A673 (cell line): ENCODE measurements at regions not wholly inside any gene's neighbourhood (a gene's known extent, or its start where the extent isn't known, plus 50 kb on each side); places are given as distances from the start of the nearest gene placed in this dataset.

Experiments
- BruUV-seq: library from RNA; stranded (reverse); fragments of 400-500 nt; replicated peaks from 2 replicates; lab custom pipeline; 2021; lab: Mats Ljungman, UMichigan
- CTCF ChIA-PET: fragments of 300-600 bp; sonication (Branson Sonifier 250); formaldehyde crosslinking; loops from one replicate; lab custom pipeline; 2022; ENCODE audit warnings: antibody characterized with exemption; lab: Charles Lee
- POLR2A ChIA-PET: fragments of 300-600 bp; sonication (Branson Sonifier 250); formaldehyde crosslinking; loops from one replicate; lab custom pipeline; 2022; ENCODE audit warnings: antibody characterized with exemption; ENCODE audit not compliant: low non-redundant PET; lab: Charles Lee
- DNase-seq: peaks from one replicate; pipeline ENCODE4 v3.0.0-alpha.2; 2015; ENCODE audit warnings: low spot score
- H3K27ac ChIP-seq: fragments of 200-600 bp; sonication (generic); 2 replicates; pipeline ENCODE4 v1.5.1; 2016; ENCODE audit warnings: mixed run types, low read depth, mild to moderate bottlenecking, mixed read lengths, antibody characterized with exemption, low read length; ENCODE audit not compliant: poor library complexity, severe bottlenecking
- H3K27me3 ChIP-seq: fragments of 200-600 bp; sonication (generic); replicated peaks from 2 replicates; pipeline ENCODE4 v1.6.1; 2017; ENCODE audit warnings: mixed run types, low read depth, mild to moderate bottlenecking, mixed read lengths, antibody characterized with exemption, low read length; ENCODE audit not compliant: insufficient read depth, poor library complexity
- H3K36me3 ChIP-seq: fragments of 200-600 bp; sonication (generic); 2 replicates; pipeline ENCODE4 v1.6.1; 2016; ENCODE audit warnings: mixed run types, mild to moderate bottlenecking, mixed read lengths, antibody characterized with exemption, low read length; ENCODE audit not compliant: insufficient read depth, poor library complexity, severe bottlenecking
- H3K4me1 ChIP-seq: fragments of 200-600 bp; sonication (generic); 2 replicates; pipeline ENCODE4 v1.6.1; 2017; ENCODE audit warnings: mixed run types, mild to moderate bottlenecking, mixed read lengths, antibody characterized with exemption, low read length; ENCODE audit not compliant: insufficient read depth, poor library complexity, severe bottlenecking
- H3K4me3 ChIP-seq: fragments of 200-600 bp; sonication (generic); 2 replicates; pipeline ENCODE4 v1.5.1; 2016; ENCODE audit warnings: low read depth, mixed run types, mild to moderate bottlenecking, mixed read lengths, low read length; ENCODE audit not compliant: poor library complexity, severe bottlenecking
- H3K9me3 ChIP-seq: fragments of 200-600 bp; sonication (generic); 2 replicates; pipeline ENCODE4 v1.6.1; 2016; ENCODE audit warnings: mixed run types, low read depth, mild to moderate bottlenecking, mixed read lengths, antibody characterized with exemption, low read length; ENCODE audit not compliant: poor library complexity, severe bottlenecking
- EZH2 ChIP-seq: fragments of 200-600 bp; sonication (generic); IDR thresholded peaks from 2 replicates; pipeline ENCODE4 v1.6.1; 2017; ENCODE audit warnings: borderline replicate concordance, low read depth, mild to moderate bottlenecking, mixed read lengths, antibody characterized with exemption, low read length; ENCODE audit not compliant: poor library complexity, severe bottlenecking
- intact Hi-C: fragments of 100-400 bp; cut with micrococcal nuclease; formaldehyde crosslinking; loops from one replicate; pipeline ENCODE4 v1.10.0; 2022; ENCODE audit not compliant: unreplicated experiment
- TF ChIP-seq, protein P1 (sequence below): fragments of 300-800, 200-600 bp; sonication (generic); conservative IDR thresholded peaks from 2 replicates; pipeline ENCODE4 v1.5.1; 2017; ENCODE audit warnings: low read depth, mild to moderate bottlenecking, antibody characterized with exemption, low read length, moderate library complexity, mixed read lengths

GRCh38 chr16:73329358-73330286 is 281.7 kb upstream of the ZFHX3 start:
- ChIA-PET CTCF (no interaction called here), POLR2A (no interaction called here)
- Histone ChIP-seq H3K36me3 (no peaks in the 10 kb centered on the region), H3K27me3 (peaks cover 44% of the 10 kb centered on the region), H3K9me3 (no peaks in the 10 kb centered on the region), H3K27ac (no peak overlapping the region), H3K4me3 (no peak overlapping the region), H3K4me1 (no peaks in the 10 kb centered on the region)
- DNase-seq: no peak
- BruUV-seq: no TSS peak
- TF ChIP-seq EZH2: no peak
- TF ChIP-seq, protein P1, sequence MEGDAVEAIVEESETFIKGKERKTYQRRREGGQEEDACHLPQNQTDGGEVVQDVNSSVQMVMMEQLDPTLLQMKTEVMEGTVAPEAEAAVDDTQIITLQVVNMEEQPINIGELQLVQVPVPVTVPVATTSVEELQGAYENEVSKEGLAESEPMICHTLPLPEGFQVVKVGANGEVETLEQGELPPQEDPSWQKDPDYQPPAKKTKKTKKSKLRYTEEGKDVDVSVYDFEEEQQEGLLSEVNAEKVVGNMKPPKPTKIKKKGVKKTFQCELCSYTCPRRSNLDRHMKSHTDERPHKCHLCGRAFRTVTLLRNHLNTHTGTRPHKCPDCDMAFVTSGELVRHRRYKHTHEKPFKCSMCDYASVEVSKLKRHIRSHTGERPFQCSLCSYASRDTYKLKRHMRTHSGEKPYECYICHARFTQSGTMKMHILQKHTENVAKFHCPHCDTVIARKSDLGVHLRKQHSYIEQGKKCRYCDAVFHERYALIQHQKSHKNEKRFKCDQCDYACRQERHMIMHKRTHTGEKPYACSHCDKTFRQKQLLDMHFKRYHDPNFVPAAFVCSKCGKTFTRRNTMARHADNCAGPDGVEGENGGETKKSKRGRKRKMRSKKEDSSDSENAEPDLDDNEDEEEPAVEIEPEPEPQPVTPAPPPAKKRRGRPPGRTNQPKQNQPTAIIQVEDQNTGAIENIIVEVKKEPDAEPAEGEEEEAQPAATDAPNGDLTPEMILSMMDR: no peak
- intact Hi-C loops: no loop called here

- no TSS peak for BruUV-seq
- TF ChIP-seq, protein P1: no peak
- no peak for TF ChIP-seq EZH2
- no peak for DNase-seq
- no peaks in the 10 kb centered on the region for H3K36me3 ChIP-seq
- no peak overlapping the region for H3K27ac ChIP-seq
- CTCF ChIA-PET: no interaction called here
- no peaks in the 10 kb centered on the region for H3K4me1 ChIP-seq
- H3K27me3 ChIP-seq: peaks cover 38% of the 10 kb centered on the region
- intact Hi-C loops: no loop called here
- no peak overlapping the region for H3K4me3 ChIP-seq
- POLR2A ChIA-PET: no interaction called here
- H3K9me3 ChIP-seq: no peaks in the 10 kb centered on the region
Measured at GRCh38 chr16:73326770-73327470, 279.0 kb upstream of the ZFHX3 start.

DNA sequence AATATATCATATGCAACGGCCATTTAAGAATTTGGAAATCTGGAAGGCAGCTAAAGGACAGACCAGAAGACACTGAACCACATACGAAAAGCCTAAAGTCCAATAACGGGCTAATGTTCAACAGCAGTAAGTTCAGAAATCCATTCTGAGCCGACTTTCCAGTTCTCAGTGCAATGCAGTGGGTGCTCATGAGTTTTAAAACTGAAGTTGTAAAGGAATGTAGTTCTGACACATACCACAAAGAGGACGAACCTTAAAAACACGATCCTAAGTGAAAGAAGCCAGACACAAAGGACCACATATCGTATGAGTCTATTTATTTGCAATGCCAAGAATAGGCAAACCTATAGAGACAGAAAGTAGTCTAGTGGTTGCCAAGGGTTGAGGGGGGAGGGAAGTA is 278.3 kb upstream of the ZFHX3 start:
- POLR2A ChIA-PET: no interaction called here
- H3K4me3 ChIP-seq: no peak overlapping the region
- H3K27ac ChIP-seq: no peak overlapping the region
- intact Hi-C loops: no loop called here
- CTCF ChIA-PET: no interaction called here
- BruUV-seq: no TSS peak
- peaks cover 33% of the 10 kb centered on the region for H3K27me3 ChIP-seq
- DNase-seq: no peak
- no peaks in the 10 kb centered on the region for H3K4me1 ChIP-seq
- TF ChIP-seq EZH2: no peak
- TF ChIP-seq, protein P1: no peak
- H3K9me3 ChIP-seq: no peaks in the 10 kb centered on the region
- H3K36me3 ChIP-seq: no peaks in the 10 kb centered on the region
